ENCODE measurements at regions not wholly inside any gene's neighbourhood (a gene's known extent, or its start where the extent isn't known, plus 50 kb on each side); places are given as distances from the start of the nearest gene placed in this dataset.

DNA sequence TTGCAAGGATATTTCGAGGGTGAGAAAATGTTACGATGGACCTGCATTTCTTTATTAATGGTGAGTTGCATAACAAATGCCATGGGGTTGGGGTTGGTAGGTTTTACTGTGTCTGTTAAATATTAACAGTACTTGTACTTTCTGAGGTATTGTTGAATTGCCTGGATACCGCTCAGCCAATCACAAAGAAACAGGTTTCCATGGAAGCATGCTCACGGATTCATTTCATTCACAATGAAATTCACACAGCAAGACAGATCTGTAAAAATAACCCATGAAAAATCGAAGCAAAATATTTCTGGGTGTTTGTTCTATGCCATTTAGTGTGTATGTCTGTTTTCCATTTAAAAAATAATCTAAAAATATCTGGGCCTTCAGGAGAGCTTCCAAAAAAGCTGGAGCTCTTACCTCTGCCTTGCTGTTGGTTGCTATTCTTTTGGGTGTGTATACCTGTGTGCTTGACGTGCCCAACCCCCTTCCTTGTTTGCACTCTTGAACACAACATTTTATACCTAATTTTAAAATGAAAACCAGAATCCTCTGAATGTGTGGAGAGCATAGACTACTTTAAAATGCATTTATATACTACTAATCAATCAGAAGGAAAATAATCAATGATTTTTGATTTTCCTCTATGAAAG is 479.8 kb upstream of the TBL1XR1 start:
- 31 to 37% methylated on average over 6 of the region's 6 CpGs for WGBS, 2 donors
- peak; percentile 87 to 95 (median 90) for ATAC-seq
- intact Hi-C loops (cut with DNase I) = no loop called here

DNA sequence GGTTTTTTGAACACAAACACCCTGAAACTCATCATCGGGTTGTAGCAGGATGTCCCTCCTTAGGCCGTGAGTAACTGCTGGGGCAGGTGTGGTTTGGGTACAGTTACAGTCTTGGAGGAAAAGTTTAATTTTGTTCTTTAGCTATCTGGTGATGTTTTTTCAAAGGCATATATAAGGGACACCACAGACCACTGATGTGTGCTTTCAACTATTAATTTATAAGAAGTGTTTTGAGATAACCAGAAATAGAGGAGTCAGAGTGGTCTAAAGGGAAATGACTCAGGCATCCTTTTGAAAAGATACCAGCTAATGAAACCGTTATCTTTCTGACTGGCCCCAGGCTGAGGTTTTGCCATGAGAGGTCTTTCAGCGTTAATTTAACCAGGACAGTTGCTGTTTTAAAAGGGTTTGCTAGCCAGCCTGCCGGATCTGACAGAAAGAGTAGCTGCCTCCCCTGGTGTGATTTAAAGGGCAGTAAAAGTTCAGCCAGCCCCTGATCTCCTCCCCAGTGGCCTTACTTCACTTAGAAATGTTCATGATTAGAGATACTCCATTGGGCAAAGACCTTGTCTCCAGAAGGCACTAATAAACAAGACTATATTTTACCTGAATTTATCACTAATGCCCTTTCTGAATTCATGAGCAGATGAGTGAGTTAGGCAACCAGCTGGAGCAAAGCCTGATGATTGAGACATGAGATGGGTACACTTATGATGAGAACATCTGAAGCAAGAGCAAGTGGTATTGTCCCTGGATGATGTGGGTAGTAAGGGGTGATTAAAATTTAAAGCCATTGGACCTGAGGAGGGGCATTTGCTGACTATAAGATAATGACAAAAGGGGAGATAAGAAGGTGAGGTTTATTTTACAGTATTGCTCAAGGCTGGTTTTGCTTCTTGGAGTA is 482.5 kb upstream of the TBL1XR1 start:
- H3K9me3 ChIP-seq = no peaks in the 10 kb centered on the region
- no peaks in the 10 kb centered on the region for H3K36me3 ChIP-seq
- DNase-seq = no peak
- FAIRE-seq = no peak
- no peak overlapping the region for H3K4me3 ChIP-seq
- H3K27me3 ChIP-seq = no peaks in the 10 kb centered on the region
- TF ChIP-seq CTCF (IDR thresholded peaks at IDR 0.05) = no peak
- peaks cover 0 to 5% (median 0%) of the 10 kb centered on the region in 3 donors for H3K4me1 ChIP-seq
- WGBS, 2 donors = 76 to 77% methylated on average over 5 of the region's 5 CpGs
- intact Hi-C loops (cut with DNase I) = no loop called here
- no peak overlapping the region for H3K27ac ChIP-seq
- ATAC-seq = no peak

More for the DNA sequence above, 479.8 kb upstream of the TBL1XR1 start:
- H3K27ac ChIP-seq = peak overlapping the region in 2 of 4 donors; percentile 28 to 34
- FAIRE-seq (no peak), DNase-seq (peak in 2 of 6 donors; percentile 32 to 40)
- peaks cover 0 to 11% (median 0%) of the 10 kb centered on the region in 3 donors for H3K4me1 ChIP-seq
- TF ChIP-seq CTCF (IDR thresholded peaks at IDR 0.05) = no peak
- no peaks in the 10 kb centered on the region for H3K27me3 ChIP-seq
- no peak overlapping the region for H3K4me3 ChIP-seq
- no peaks in the 10 kb centered on the region for H3K36me3 ChIP-seq
- no peaks in the 10 kb centered on the region for H3K9me3 ChIP-seq

GRCh38 chr3:177680472-177680821 is 483.2 kb upstream of the TBL1XR1 start:
- DNase-seq (no peak), ATAC-seq (no peak), FAIRE-seq (no peak)
- no peak for TF ChIP-seq CTCF (IDR thresholded peaks at IDR 0.05)
- WGBS, 2 donors = 43 to 52% methylated on average over 1 of the region's 1 CpG
- peaks cover 0 to 5% (median 0%) of the 10 kb centered on the region in 3 donors for H3K4me1 ChIP-seq
- H3K36me3 ChIP-seq = no peaks in the 10 kb centered on the region
- no peak overlapping the region for H3K27ac ChIP-seq
- intact Hi-C loops (cut with DNase I) = no loop called here
- H3K9me3 ChIP-seq = no peaks in the 10 kb centered on the region
- no peak overlapping the region for H3K4me3 ChIP-seq
- H3K27me3 ChIP-seq = no peaks in the 10 kb centered on the region

GRCh38 chr3:177681156-177681555 is 483.9 kb upstream of the TBL1XR1 start:
- Histone ChIP-seq H3K27me3 (no peaks in the 10 kb centered on the region), H3K27ac (no peak overlapping the region), H3K4me3 (no peak overlapping the region), H3K9me3 (no peaks in the 10 kb centered on the region), H3K36me3 (no peaks in the 10 kb centered on the region), H3K4me1 (peaks cover 0 to 5% (median 0%) of the 10 kb centered on the region in 3 donors)
- no peak for FAIRE-seq
- no peak for DNase-seq
- no peak for TF ChIP-seq CTCF (IDR thresholded peaks at IDR 0.05)
- no peak for ATAC-seq
- intact Hi-C loops (cut with DNase I) = no loop called here

- peak in 1 of 4 donors; percentile 8 for ATAC-seq
- H3K4me1 ChIP-seq = no peaks in the 10 kb centered on the region
- DNase-seq = no peak
- no peak overlapping the region for H3K4me3 ChIP-seq
- no peak for TF ChIP-seq CTCF (IDR thresholded peaks at IDR 0.05)
- no peaks in the 10 kb centered on the region for H3K27me3 ChIP-seq
- H3K36me3 ChIP-seq = no peaks in the 10 kb centered on the region
- H3K9me3 ChIP-seq = no peaks in the 10 kb centered on the region
- no peak overlapping the region for H3K27ac ChIP-seq
- WGBS, 2 donors = 63 to 90% methylated on average over 2 of the region's 2 CpGs
- intact Hi-C loops (cut with DNase I) = no loop called here
- no peak for FAIRE-seq
Measured at GRCh38 chr3:177681852-177682251, 484.6 kb upstream of the TBL1XR1 start.

Data from pancreas (tissue), 10 donors.